LoVo (cell line): ENCODE measurements at regions not wholly inside any gene's neighbourhood (a gene's known extent, or its start where the extent isn't known, plus 50 kb on each side); places are given as distances from the start of the nearest gene placed in this dataset.

Source experiments
- DNase-seq: peaks from one replicate; pipeline ENCODE4 v3.0.0-alpha.2; 2016; ENCODE audit warnings: low spot score

DNA sequence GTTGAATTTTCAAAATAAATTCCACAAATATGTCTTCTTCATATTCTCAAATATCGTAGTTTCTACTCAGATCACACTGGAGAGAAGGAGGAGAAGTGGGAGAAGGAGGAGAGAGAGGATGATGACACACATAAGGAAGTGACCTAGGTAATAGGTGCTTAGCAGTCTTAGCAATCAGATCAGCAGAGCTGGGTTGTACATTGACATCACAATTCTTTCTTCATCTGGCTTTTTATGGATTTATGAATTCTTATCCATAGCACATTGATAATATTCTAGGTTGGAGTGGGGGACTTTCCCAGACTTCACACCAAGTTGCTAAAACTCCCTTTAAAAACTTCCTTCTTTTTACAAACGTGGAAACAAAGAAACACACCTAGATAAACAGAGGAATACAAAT is 86.9 kb downstream of the FGF9 start:
- no peak for DNase-seq

DNA sequence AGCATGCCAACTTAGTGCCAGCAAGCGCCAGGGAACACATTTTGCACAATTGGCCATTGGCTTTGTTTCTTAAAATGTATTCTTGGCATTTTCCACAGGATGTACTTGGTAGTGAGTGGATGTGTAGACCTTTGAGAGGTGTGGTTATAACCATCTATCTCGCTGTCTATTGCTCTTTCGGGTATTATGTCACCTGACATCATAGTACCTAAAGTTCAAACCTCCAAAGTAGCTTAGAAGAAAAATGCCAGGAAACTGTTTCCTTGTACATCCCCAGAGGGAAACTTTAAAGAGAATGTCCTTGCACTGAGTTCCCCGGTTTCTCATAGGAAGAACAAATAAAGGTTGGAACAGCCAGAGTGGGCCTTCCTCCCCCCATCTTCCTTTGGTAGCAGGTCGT is 87.6 kb downstream of the FGF9 start:
- DNase-seq: no peak

DNA sequence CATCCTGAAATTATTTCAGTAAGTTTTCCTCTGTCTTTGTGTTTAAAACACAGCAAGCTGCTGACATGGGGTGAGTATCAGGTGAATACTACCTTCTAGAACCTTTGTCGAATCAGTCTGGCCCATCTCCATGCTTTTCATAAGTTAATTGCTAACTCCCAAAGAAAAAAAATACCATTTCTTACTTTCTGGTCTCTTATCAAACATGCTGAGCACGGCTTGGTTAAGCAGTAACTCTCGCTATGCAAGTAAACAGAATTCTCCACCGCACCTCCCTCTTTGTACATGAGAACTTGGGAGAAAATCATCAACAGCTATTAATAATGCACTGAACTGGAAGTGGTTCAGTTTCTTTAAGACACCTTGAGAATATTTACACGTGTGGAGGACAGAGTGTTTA is 88.6 kb downstream of the FGF9 start:
- DNase-seq: no peak

DNA sequence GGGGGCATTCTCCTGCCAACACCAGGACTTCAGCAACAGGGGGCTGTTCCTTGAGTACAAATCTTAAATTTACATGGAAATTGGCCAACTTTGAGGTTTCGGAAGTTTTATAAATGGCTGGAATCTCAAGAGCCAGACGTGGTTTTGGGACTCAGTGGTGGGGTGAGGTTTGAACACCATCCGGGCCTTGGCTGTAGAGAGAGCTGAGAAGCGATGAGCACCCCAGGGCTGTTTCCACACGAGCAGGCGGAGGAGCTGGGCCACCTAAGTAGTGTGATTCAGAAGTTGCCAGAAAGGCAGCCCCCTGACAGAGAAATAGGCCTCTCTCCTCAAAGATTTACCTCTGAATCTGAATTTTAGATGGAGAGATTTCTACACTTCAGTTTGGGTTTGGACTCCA is 89.0 kb downstream of the FGF9 start:
- no peak for DNase-seq

DNA sequence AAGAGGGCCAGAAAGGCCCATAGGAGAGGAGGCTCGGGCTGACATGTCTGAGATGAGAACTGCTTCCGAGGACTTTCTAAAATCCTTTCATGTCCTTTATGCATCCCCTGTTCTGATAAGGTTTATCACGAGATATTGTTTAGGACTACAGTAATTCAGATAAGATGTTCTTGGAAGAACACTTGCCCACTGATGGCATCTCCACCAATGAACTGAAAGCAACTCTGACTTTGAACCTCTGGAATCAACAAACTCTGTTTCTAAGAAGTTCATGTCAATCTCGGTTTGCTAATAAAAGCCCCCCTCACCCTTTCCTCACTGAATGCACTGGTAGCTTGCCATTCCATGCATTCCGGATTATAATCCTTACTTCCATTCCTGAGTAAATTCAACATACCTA is 90.9 kb downstream of the FGF9 start:
- DNase-seq: no peak

DNA sequence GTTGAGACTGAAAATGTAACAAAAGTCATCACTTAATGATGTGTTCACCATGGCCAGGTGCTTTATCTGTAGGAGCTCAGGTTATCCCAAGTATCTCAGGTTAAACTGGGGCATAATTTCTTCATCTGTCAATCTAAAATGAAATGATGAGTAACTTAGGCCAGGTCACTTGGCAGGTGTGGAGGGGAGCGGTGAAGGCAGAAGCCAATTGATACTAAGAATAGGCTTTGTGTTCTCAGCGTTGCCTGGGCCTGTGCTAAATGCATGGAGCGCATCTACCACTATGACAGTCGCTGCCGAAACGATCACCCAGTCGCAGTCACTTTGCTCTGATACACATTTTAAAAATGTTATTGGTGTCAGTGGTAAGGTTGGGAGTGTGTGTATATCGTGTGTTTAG is 91.6 kb downstream of the FGF9 start:
- no peak for DNase-seq

DNA sequence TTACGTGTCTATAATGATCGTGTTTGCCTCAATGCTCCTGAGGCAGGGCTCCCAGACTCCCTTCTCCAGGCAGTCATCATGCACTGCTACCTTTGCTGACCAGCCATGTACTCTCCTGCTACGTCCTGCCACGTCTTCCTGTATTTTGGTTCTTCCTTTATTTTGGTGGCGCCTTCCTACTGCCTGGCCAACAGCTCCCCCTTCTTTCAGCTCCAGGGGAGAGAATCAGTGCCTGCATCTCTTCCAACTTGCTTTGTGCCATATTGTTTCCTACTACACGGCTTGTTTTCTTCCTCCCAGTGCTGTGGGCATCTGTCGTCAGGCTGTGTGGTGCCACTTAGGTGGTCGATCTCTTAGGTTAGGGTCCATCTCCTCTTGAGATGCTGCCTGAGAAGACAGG is 96.2 kb downstream of the FGF9 start:
- DNase-seq: no peak

DNA sequence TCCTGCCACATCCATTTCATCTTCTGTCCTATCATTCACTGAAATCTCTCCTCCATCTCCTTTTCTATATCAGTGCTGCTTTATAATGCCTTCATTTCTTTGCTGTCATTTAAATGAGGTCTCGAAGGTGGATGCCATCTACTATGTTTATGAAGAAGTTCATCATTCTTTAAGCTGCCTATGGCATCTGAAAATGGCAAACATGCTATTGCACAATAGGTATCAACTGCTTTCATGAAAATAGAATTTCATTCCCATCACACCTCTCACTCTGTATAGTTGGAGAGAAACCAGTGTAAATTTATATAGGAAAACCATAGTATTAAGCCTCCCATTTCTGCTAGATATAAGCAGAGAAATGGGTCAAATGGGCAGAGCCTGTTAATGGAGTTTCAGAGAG is 100.2 kb downstream of the FGF9 start:
- no peak for DNase-seq

DNA sequence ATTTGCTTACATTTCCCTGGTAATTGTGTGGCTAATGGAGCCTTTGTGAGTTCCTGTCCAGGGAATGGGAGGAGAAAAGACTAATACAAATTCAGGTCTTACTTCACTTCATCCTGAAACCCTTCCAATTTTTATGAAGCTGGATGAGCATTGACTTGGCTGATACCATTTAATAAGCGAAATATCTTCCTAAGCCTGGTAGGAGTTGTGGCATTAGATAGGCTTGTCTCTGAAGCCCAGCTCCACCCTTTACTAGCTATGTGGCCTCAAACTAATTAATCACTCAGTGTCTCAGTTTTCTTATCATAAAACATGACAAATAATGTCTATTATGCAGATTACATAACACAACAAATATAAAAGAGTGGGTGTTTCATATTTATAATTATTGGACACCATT is 106.3 kb downstream of the FGF9 start:
- DNase-seq: no peak

DNA sequence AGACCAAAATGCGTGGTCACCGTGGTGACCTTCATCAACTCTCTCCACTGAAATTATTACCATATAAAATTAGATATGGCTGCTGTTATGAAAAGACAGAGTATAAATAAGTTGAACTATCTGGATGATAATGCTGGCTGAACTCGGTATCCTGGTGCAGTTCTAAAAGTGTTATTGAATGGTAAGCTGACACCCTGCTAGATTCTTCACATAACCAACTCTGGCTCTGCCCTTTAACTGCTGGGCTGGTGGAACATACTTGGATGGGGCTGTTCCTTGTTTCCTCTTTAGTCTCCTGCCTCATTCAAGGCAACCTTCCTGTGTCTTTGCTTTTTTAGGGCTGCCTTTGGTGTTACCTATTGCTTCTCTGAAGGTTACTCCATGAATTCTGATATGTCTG is 106.9 kb downstream of the FGF9 start:
- DNase-seq: no peak

DNA sequence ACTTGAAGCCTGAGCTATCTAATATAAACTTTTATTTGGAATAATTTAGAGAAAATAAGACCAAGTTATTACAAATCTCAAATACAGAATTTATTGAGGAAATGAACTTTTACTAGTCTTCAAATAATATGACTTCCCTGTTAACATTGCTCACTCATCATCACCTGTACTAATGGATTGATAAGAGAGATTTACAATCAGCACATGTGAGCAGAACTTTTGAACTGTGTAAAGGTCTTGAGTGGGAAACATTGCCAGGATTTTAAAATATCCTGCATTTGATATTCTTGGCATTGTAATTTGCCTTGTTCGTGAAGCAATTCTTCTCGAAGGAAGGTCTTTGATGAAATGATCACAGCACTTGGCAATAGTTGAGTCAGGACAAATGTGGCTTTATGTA is 111.9 kb downstream of the FGF9 start:
- no peak for DNase-seq

DNA sequence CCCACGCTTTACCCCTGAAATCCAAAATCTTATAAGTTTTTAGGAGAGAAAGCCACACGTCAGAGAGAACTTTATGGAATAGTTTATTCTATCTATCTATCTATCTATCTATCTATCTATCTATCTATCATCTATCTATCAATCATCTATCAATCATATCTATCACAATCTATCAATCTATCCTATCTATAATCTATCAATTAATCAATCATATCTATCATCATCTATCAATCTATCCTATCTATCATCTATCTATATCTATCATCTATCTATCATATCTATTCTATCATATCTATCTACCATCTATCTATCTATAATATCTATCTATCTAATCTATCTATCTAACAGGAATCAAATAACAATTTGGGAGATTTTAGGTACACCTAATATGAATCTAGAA is 115.1 kb downstream of the FGF9 start:
- DNase-seq: no peak

DNA sequence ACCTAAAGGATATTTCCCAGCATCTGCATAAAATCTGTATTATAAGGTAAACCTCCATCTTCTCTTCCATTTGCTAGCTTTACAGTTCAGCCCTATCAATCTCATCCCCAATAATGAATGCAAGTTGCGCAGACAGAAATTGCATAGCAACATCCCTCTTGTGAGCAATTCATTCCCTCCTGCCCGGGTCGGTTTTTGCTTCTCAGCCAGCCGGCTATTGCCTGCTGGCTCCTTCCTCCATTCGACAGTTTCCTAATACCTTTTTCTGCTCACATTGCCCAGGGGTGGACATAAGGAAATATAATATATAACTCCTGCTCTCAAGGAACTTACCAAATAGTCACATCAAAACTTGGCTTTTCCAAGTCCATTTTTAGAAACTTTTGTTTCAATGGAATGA is 125.2 kb downstream of the FGF9 start:
- DNase-seq: no peak

DNA sequence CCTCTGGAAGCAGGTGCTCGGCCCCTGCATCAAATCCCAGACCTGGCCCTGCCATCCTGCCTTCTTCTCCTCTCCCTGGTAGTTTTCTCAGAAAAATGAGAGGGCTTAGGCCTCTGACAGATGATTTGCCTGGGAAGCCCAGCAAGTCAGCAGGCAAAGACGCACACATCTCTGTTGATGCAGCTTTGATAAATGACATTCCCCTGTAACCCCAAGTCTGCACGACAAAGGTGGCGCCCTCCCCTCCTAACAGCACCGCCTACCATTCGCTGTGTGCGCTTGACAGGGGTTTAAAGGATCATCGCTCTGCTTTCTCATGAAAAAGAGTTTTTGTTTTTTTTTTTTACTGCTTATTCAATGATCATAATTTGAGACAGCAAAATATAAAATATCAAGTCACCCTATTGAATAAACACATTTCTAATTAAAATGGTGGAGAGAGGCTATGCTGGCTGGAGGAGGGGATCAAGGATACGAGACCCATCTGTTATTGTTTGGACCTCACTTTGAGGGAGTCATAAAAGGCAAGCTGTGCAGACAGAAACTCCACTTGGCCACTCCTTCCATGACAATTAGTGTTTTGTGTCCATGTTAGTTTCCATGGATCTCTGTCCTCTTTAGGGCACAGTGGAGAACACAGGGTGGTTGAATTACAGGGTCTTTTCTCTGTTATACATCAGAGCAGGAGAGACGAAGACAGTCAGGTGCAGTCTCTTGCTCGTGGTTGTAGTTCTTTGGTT is 126.1 kb downstream of the FGF9 start:
- DNase-seq: no peak

DNA sequence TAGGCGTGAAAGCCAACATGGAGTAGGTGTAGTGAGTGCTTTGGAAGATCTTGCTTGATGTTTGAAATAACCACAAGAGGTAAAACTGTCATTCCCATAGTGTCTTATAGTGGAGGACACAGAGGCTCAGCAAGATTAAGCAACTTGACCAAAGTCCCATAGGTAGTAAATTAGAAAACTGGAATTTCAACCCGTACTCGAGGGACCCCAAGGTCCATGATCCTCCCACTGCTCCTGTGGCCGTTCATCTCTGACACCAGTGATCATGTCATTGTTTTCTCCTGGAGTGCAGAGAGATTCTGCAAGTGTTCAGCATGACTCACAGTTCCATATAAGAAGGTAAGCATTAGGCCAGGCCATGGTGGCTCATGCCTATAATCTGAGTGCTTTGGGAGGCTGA is 126.9 kb downstream of the FGF9 start:
- no peak for DNase-seq

DNA sequence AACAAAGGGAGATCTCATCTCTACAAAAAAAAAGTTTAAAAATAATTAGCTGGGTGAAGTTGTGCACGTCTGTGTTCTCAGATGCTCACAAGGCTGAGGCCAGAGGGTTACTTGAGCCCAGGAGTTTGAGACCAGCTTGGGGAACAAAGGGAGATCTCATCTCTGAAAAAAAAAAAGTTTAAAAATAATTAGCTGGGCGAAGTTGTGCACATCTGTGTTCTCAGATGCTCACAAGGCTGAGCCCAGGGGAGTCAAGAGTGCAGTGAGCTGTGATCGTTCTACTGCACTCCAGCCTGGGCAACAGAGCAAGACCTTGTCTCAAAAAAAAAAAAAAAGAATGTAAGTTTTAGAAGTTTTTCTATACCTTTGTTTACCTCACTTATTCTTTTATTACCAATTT is 127.3 kb downstream of the FGF9 start:
- DNase-seq: no peak

DNA sequence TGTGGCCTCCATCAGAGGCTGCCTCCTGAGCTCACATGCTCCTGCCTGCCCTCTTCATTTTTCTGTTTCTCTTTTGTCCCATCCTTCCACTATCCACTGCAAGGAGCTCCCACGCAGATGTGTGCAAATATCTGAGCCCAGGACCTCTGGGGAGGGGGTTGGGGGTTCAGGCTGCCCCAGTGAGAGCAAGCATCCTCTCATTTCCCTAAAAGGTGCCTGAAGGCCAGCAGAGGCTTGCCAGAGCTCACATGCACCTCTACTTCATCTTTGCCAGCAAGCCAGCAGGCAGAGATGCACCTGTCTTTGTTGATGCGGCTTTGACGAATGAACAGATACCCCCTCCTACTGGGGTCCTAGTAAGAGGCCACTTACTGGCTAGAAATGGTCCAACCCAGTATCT is 128.8 kb downstream of the FGF9 start:
- no peak for DNase-seq

DNA sequence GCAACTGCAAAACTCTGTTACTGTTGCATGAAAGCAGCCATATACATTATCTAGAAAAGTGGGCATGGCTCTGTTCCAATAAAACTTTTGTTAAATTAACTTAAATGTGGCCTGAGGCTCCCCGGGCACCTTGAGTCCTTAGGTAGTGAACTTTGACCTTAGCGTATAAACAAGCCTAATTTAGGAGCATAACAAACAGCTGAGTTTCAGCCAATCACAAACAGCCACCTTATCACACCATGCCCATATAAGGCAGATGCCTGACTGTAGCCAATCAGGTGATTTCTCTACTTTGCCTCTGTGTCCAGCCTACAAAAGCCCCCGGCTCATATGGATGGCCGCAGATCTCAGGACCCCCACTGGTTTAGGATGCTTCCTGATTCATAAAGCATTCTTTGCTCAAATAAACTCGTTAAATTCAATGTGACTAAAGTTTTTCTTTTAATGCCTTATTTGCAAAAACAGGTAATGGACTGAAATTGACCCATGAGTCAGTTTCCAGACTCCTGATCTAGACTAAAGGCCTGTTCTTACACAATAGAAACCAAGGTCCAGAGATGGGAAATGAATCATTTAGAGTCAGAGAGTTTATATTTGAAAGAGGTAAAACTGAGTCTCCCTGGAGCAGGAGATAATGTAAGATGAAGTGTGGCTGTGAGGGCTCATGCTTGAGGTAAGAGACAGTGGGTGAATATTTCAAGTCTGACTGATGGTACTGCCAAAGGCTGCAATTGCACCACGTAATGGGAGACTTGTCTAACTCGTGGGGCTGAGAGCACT is 130.2 kb downstream of the FGF9 start:
- DNase-seq: peak; percentile 39

DNA sequence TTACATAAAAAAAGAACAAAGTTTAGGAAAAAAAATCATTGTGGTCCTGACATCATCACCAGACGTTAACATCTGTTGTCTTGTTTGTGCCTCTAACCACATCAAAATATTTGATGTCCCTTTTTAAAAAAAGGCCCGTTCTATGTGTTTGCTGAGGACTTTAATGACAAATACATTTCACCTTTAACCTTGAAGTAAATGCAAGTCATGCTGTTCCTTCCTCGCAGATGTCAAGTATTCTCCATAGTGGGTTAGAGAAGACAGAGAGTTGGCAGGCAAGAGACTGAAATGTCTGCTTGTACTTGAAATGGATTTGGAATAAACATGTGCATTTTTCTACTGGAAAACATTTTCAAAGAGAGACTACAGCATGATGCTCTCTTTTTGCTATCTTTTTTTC is 134.9 kb downstream of the FGF9 start:
- DNase-seq: no peak

DNA sequence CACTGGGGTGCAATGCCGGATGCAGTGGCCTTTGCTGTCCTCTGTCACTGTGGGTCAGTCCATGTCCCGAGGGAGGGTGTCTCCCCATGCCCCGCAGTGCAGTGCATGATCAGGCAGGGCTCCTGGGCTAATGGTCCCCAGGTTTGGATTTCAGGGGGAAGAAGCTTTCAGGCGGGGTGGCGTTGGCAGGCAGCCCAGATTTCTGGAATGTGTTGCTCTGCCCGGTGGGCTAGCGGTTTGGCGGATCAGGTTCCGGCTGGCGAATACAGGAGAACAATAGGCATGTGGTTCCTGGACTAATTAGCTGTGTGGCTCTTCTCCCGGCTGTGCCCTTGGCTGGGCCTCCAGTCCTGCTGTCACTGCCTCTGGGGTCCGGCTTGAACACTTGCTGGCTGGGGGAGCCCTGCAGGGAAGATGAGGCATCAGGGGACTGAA is 141.3 kb downstream of the FGF9 start:
- DNase-seq: no peak

DNA sequence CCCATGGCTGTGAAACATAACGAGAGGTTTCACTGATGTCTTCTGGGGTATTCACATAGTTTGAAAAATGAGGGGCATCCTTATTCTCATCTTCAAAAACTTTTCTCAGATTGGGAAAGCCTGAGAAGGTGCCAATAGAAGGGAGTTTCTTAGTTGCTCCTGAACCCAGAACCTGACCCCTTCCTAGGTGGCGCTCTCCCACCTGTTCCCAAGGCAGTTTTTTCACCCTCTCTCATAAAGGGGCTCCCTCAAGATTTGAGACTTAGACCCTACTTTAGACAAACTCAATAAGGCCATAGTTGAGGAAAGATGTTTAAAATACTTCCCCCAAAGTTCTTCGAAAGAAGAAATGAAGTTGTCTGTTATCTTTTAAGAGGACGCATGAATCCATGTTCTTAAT is 142.2 kb downstream of the FGF9 start:
- DNase-seq: no peak

DNA sequence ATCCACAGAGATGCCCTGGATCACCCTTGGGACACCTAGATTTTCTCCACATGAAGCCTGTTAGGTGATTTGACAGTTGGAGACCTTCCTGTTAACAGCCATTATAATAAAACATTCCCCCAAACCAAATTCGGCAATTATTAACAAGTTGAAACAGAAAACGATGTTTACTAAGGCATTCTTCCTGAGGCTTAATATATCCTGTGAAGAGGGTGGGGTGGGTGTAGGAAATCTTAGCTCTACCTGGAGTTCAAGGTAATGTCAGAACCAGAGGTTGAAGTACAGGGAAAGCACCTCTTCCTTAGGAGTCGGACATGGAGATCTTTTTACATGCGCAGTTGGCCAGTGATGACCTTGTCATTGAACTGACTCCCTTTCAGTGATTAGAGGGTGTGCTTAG is 143.0 kb downstream of the FGF9 start:
- no peak for DNase-seq

DNA sequence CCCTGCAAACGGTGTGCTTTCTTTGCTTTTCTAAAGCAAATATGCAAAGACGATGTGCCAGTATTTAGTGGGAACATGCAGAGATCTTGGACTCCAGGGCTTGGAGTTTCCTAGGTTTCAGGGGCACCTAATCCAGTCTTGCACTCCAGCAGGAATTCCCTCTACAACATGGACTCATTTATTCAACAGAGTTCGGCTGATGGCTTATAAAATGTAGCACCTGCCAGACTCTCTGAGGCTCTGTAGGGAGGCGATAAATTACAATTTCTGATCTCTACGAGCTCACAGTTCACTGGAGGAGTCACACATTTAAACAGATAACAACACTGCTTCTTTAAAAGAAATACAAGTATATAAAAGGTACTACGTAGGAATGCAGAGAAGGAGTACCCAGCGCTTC is 143.7 kb downstream of the FGF9 start:
- no peak for DNase-seq

DNA sequence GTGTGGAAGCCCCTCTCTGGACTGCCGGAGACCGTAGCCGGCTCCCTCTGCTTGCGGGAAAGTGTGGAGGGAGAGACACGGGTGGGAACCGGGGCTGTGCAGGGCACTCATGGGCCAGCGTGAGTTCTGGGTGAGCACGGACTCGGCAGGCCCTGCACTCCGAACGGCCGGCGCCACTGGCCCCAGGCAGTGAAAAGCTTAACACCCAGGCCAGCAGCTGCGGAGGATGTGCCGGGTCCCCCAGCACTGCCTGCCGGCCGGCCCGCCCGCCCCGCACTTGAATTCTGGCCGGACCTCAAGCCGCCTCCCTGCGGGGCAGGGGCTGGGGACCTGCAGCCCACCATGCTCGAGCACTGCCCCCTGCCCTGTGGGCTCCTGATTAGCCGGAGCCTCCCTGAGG is 147.0 kb downstream of the FGF9 start:
- DNase-seq: no peak
